Bronchial epithelial cell (primary cell): ENCODE measurements at regions not wholly inside any gene's neighbourhood (a gene's known extent, or its start where the extent isn't known, plus 50 kb on each side); places are given as distances from the start of the nearest gene placed in this dataset.

ENCODE experiments used
- DNase-seq: peaks from one replicate; pipeline ENCODE4 v3.0.0-alpha.2; 2010; ENCODE audit warnings: low read depth
- FAIRE-seq: peaks from 2 replicates; lab custom pipeline; 2011; peaks lifted over from hg19 to GRCh38; lab: Jason Lieb, UNC
- H3K27me3 ChIP-seq: 2 replicates; pipeline ENCODE4 v1.5.1; 2011; ENCODE audit warnings: low read length; ENCODE audit not compliant: control insufficient read depth, insufficient read depth
- H3K36me3 ChIP-seq: 2 replicates; pipeline ENCODE4 v1.5.1; 2011; ENCODE audit warnings: low read length; ENCODE audit not compliant: control insufficient read depth, insufficient read depth
- H3K4me3 ChIP-seq: 2 replicates; pipeline ENCODE4 v1.5.1; 2011; ENCODE audit warnings: mild to moderate bottlenecking, low read depth, low read length, control low read depth
- TF ChIP-seq, protein P1 (sequence below): IDR thresholded peaks from 2 replicates; pipeline ENCODE4 v1.5.1; 2011; ENCODE audit warnings: mild to moderate bottlenecking, moderate library complexity, low read length, control low read depth, inconsistent platforms; ENCODE audit not compliant: insufficient read depth, severe bottlenecking

DNA sequence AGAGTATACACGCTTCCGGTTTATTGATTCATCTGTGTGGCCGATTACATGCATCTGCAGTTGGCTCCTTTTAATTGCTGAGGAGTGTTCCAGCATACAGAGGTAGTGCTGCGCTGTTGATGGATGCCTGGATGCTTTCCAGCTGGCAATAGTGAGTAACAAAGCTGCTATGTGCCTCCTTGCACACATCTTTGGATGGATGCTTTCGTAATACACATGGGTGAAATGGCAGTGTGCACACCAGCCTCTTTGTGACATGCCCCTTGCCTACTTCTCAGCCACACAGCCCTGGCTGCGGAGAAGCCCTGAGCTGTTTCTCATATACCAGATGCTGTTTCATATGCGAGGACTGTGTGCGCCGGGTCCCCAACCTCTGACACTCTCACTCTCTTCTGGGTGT is 151.0 kb downstream of the GADD45G start:
- TF ChIP-seq, protein P1, sequence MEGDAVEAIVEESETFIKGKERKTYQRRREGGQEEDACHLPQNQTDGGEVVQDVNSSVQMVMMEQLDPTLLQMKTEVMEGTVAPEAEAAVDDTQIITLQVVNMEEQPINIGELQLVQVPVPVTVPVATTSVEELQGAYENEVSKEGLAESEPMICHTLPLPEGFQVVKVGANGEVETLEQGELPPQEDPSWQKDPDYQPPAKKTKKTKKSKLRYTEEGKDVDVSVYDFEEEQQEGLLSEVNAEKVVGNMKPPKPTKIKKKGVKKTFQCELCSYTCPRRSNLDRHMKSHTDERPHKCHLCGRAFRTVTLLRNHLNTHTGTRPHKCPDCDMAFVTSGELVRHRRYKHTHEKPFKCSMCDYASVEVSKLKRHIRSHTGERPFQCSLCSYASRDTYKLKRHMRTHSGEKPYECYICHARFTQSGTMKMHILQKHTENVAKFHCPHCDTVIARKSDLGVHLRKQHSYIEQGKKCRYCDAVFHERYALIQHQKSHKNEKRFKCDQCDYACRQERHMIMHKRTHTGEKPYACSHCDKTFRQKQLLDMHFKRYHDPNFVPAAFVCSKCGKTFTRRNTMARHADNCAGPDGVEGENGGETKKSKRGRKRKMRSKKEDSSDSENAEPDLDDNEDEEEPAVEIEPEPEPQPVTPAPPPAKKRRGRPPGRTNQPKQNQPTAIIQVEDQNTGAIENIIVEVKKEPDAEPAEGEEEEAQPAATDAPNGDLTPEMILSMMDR: no peak
- no peak for FAIRE-seq

DNA sequence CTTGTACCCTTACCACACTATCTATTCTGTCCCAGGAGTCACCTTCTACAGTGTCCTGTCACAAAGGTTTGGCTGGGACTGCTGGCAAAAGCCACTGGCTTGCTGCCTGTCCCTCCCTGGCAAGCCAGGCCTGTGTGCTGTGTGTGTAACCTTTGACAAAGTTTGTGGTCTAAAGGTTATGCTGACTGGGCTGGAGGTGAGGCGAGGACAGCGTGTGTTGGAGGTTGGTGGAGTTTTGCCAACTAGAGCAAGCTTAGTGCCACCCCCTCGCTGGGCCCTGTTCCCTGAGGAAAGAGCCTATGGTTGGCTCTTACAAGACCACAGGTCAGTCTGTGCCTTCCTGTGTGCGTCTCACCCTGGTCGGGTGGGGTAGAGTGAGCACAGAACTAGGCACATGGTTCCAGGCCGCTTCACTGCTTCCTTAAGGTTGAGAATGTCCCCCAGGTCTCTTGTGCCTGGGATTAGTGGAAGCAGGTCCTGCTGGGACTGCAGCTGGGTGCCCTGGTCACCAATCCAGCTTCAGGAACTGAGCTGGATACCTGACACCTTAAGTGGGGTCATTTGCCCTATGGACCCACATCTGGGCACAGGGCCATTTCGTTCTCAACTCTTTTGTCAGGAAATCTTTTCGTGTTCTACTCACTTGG is 152.2 kb downstream of the GADD45G start:
- TF ChIP-seq, protein P1: no peak

More for the DNA sequence above, 151.0 kb downstream of the GADD45G start:
- H3K27me3 ChIP-seq: no peaks in the 10 kb centered on the region
- DNase-seq: peak; percentile 77
- no peak overlapping the region for H3K4me3 ChIP-seq
- H3K36me3 ChIP-seq: no peaks in the 10 kb centered on the region

GRCh38 chr9:89757776-89758528 is 153.1 kb downstream of the GADD45G start:
- TF ChIP-seq, protein P1: no peak
- Histone ChIP-seq H3K36me3 (no peaks in the 10 kb centered on the region), H3K27me3 (no peaks in the 10 kb centered on the region), H3K4me3 (no peak overlapping the region)
- DNase-seq (no peak), FAIRE-seq (no peak)

More for the DNA sequence above, 152.2 kb downstream of the GADD45G start:
- H3K27me3 ChIP-seq: no peaks in the 10 kb centered on the region
- no peak for FAIRE-seq
- no peak overlapping the region for H3K4me3 ChIP-seq
- no peak for DNase-seq
- no peaks in the 10 kb centered on the region for H3K36me3 ChIP-seq

GRCh38 chr9:89759572-89759971 is 154.8 kb downstream of the GADD45G start:
- Histone ChIP-seq H3K36me3 (no peaks in the 10 kb centered on the region), H3K4me3 (no peak overlapping the region), H3K27me3 (no peaks in the 10 kb centered on the region)
- FAIRE-seq (no peak), DNase-seq (no peak)
- TF ChIP-seq, protein P1: no peak

- no peak overlapping the region for H3K4me3 ChIP-seq
- FAIRE-seq: no peak
- DNase-seq: no peak
- no peaks in the 10 kb centered on the region for H3K27me3 ChIP-seq
- H3K36me3 ChIP-seq: no peaks in the 10 kb centered on the region
- TF ChIP-seq, protein P1: no peak
These were observed 155.3 kb downstream of the GADD45G start for GRCh38 chr9:89760123-89760522.
